GM10266 (cell line): ENCODE measurements at regions not wholly inside any gene's neighbourhood (a gene's known extent, or its start where the extent isn't known, plus 50 kb on each side); places are given as distances from the start of the nearest gene placed in this dataset.

Experiments used
- DNase-seq: peaks from one replicate; pipeline ENCODE4 v3.0.0; 2012; ENCODE audit errors: extremely low spot score
- CTCF ChIP-seq: IDR thresholded peaks from 2 replicates; pipeline ENCODE4 v1.5.1; 2012; ENCODE audit warnings: mild to moderate bottlenecking, low read depth; ENCODE audit not compliant: control insufficient read depth, insufficient read depth; ENCODE audit errors: missing control alignments

- TF ChIP-seq CTCF, result no peak
- no peak for DNase-seq
These were observed 68.1 kb upstream of the PLEKHG7 start for GRCh38 chr12:92634730-92635129.

GRCh38 chr12:92634202-92634601 is 68.6 kb upstream of the PLEKHG7 start:
- TF ChIP-seq CTCF, result no peak
- DNase-seq, result no peak

GRCh38 chr12:92630968-92631367 is 71.8 kb upstream of the PLEKHG7 start:
- DNase-seq, result no peak
- no peak for TF ChIP-seq CTCF

- TF ChIP-seq CTCF, result no peak
- DNase-seq, result no peak
These were observed 73.3 kb upstream of the PLEKHG7 start for GRCh38 chr12:92629349-92630065.

GRCh38 chr12:92628476-92628875 is 74.3 kb upstream of the PLEKHG7 start:
- no peak for DNase-seq
- TF ChIP-seq CTCF, result no peak

- TF ChIP-seq CTCF, result no peak
- DNase-seq, result no peak
These were observed 75.3 kb upstream of the PLEKHG7 start for GRCh38 chr12:92627511-92627910.

- DNase-seq, result no peak
- no peak for TF ChIP-seq CTCF
These were observed 77.0 kb upstream of the PLEKHG7 start for GRCh38 chr12:92625639-92626310.
